HEK293T (cell line): ENCODE measurements at regions not wholly inside any gene's neighbourhood (a gene's known extent, or its start where the extent isn't known, plus 50 kb on each side); places are given as distances from the start of the nearest gene placed in this dataset.

ENCODE experiments used
- CTCF ChIA-PET: fragments of 350-600 bp; formaldehyde crosslinking; extraction: SDS; loops from one replicate; lab custom pipeline; 2021; ENCODE audit warnings: antibody characterized with exemption, inconsistent platforms; lab: Yijun Ruan, JAX
- POLR2A ChIA-PET: fragments of 350-600 bp; formaldehyde crosslinking; extraction: SDS; loops from one replicate; lab custom pipeline; 2020; ENCODE audit warnings: antibody characterized with exemption, inconsistent platforms; lab: Yijun Ruan, JAX
- DNase-seq: peaks from one replicate; pipeline ENCODE4 v3.0.0; 2012; ENCODE audit warnings: mixed read lengths; ENCODE audit errors: extremely low spot score
- ARNT ChIP-seq: fragments of 450-650 bp; IDR thresholded peaks from 2 replicates; pipeline ENCODE4 v1.6.1; 2017; ENCODE audit warnings: mild to moderate bottlenecking
- BHLHE40 ChIP-seq: fragments of 450-650 bp; IDR thresholded peaks from 2 replicates; pipeline ENCODE4 v1.6.1; 2016; ENCODE audit warnings: mild to moderate bottlenecking, moderate library complexity, borderline replicate concordance
- CTBP1 ChIP-seq: fragments of 450-650 bp; IDR thresholded peaks from 2 replicates; pipeline ENCODE4 v1.6.1; 2016; ENCODE audit warnings: borderline replicate concordance
- ELF4 ChIP-seq: fragments of 450-650 bp; IDR thresholded peaks from 2 replicates; pipeline ENCODE4 v1.6.1; 2017; ENCODE audit warnings: antibody characterized with exemption
- FOXA1 ChIP-seq: fragments of 450-650 bp; IDR thresholded peaks from 2 replicates; pipeline ENCODE4 v1.6.1; 2016; ENCODE audit warnings: mild to moderate bottlenecking
- FOXK2 ChIP-seq: fragments of 450-650 bp; IDR thresholded peaks from 2 replicates; pipeline ENCODE4 v1.6.1; 2016; ENCODE audit warnings: mild to moderate bottlenecking
- FOXM1 ChIP-seq: fragments of 450-650 bp; IDR thresholded peaks from 2 replicates; pipeline ENCODE4 v1.6.1; 2017; ENCODE audit warnings: mild to moderate bottlenecking, borderline replicate concordance
- HDGF ChIP-seq: fragments of 450-650 bp; IDR thresholded peaks from 2 replicates; pipeline ENCODE4 v1.6.1; 2017; ENCODE audit warnings: antibody characterized with exemption, borderline replicate concordance
- L3MBTL2 ChIP-seq: fragments of 450-650 bp; conservative IDR thresholded peaks from 2 replicates; pipeline ENCODE4 v1.6.1; 2016; ENCODE audit warnings: mild to moderate bottlenecking
- LEF1 ChIP-seq: fragments of 450-650 bp; IDR thresholded peaks from 2 replicates; pipeline ENCODE4 v1.6.1; 2017; ENCODE audit warnings: mild to moderate bottlenecking, borderline replicate concordance
- NFRKB ChIP-seq: fragments of 450-650 bp; IDR thresholded peaks from 2 replicates; pipeline ENCODE4 v1.6.1; 2016; ENCODE audit warnings: mild to moderate bottlenecking, moderate library complexity
- SP1 ChIP-seq: fragments of 450-650 bp; IDR thresholded peaks from 2 replicates; pipeline ENCODE4 v1.6.1; 2017
- SUZ12 ChIP-seq: fragments of 450-650 bp; IDR thresholded peaks from 2 replicates; pipeline ENCODE4 v1.6.1; 2016; ENCODE audit warnings: mild to moderate bottlenecking
- TARDBP ChIP-seq: fragments of 450-650 bp; IDR thresholded peaks from 2 replicates; pipeline ENCODE4 v1.6.1; 2016
- ZNF384 ChIP-seq: fragments of 450-650 bp; IDR thresholded peaks from 2 replicates; pipeline ENCODE4 v1.6.1; 2016
- TF ChIP-seq, protein P1 (sequence below): fragments of 450-650 bp; IDR thresholded peaks from 2 replicates; pipeline ENCODE4 v1.6.1; 2016

DNA sequence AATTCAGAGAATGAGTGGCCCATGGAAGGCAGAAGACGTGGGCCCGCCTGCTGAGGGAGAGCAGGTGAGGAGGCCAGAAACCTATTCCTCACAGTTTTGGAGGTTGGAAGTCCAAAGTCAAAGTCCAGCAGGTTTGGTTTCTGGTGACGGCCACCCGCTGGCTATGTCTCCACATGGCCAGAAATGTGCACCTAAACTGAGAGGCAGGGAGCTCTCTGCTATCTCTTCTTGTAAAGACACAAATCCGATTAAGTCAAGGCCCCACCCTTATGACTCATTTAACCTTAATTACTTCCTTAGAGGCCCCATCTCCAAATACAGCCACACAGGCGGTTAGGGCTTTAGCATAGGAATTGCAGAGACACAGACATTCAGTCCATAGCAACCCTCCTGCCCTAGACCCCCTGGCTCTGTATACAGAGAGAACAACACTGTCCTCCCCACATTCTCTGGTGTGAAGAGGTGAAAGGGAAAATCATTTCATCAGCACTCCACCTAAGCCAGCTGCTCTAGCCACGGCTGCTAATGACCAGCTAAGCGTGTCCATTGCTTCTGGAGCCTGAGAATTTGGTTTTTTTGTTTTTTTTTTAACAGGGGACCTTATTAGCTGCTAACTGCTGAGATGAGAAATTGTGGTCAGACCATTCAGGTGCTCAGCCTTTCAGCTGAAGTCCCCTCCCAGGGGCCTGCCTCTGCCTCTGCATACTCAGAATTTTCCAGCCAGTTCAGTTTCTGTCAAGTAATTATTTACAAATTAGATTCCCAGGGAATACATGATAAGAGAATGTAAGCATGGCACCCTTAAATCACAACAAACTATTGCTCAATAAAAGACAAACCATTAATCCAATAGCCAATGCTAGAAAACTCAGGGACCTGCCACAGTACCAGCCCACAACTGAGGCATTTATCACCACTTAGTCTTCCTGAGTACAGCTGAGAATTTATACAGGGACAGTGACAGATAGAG lies 368.7 kb upstream of the ID2 start:
- TF ChIP-seq LEF1 (no peak), HDGF (no peak), SP1 (no peak), FOXK2 (no peak), L3MBTL2 (no peak), FOXA1 (no peak), SUZ12 (no peak), ELF4 (no peak), CTBP1 (no peak), NFRKB (no peak), FOXM1 (no peak), BHLHE40 (no peak)
- TF ChIP-seq, protein P1, sequence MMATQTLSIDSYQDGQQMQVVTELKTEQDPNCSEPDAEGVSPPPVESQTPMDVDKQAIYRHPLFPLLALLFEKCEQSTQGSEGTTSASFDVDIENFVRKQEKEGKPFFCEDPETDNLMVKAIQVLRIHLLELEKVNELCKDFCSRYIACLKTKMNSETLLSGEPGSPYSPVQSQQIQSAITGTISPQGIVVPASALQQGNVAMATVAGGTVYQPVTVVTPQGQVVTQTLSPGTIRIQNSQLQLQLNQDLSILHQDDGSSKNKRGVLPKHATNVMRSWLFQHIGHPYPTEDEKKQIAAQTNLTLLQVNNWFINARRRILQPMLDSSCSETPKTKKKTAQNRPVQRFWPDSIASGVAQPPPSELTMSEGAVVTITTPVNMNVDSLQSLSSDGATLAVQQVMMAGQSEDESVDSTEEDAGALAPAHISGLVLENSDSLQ: no peak
- no peak for DNase-seq
- ChIA-PET POLR2A (no interaction called here), CTCF (no interaction called here)

DNA sequence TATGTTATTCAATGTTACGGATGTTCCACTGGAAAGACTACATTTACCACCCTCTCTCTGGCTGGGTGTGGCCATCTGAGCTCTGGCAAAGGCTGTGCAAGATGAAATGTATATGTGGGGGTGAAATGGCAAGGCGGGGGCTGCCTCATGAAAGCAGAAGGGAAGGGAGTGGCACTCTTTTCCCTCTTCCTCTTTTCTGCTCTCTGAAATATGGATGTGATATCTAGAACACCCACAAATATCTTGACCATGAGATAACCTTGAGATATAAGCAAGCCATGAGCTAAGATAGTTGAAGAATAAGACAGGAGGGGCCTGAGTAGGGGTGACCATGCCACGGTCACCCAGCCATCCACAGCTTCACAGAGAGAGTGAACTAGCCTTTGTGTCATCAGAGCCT lies 367.8 kb upstream of the ID2 start:
- TF ChIP-seq FOXM1: no peak
- no peak for DNase-seq
- ChIA-PET CTCF (no interaction called here), POLR2A (no interaction called here)

DNA sequence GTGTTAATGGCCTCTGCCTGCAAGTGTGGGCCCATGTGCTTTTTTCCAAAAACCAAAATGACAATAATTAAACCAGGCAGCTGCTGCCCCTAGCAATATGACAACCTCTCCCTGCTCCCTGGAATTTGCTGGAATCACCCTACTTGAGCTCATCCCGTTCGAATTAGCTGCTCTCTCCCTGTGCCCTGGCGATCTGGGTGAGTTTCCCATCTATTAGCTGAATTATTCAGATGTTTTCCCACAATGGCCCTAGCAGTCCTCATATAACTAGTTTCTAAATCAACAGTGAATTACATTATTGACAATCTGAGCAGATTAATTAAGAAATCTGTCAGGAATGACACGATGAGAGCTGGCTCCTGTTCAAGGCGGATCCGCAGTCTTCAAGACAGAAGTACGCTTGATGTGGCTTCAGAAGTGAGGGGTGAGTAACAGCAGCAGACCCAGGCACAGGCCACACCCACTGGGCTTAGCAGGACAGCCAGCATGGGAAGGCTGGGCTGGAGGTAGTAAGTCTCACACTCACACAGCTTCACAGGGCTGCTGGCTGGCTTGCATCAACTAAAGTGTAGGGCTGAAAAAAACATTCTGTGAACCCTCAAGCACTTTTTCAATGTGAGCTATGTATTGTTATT lies 366.2 kb upstream of the ID2 start:
- ChIA-PET POLR2A (no interaction called here), CTCF (no interaction called here)
- no peak for TF ChIP-seq FOXK2
- no peak for TF ChIP-seq SP1
- TF ChIP-seq ARNT: no peak
- TF ChIP-seq TARDBP: no peak
- no peak for TF ChIP-seq FOXA1
- TF ChIP-seq, protein P1: no peak
- no peak for TF ChIP-seq ELF4
- TF ChIP-seq BHLHE40: no peak
- TF ChIP-seq HDGF: no peak
- no peak for DNase-seq

DNA sequence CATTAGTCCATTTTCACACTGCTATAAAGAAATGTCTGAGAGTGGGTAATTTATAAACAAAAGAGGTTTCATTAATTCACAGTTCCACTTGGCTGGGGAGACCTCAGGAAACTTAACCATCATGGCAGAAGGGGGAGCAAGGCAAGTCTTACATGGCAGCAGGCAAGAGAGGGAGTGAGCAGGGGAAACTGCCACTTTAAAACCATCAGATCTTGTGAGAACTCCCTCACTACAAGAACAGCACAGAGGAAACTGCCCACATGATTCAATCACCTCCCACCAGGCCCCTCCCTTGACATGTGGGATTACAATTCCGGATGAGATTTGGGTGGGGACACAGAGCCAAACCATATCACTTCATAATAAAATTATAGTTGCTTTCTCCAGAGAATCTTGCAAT lies 365.5 kb upstream of the ID2 start:
- POLR2A ChIA-PET: no interaction called here
- TF ChIP-seq HDGF: no peak
- no peak for TF ChIP-seq FOXK2
- no peak for TF ChIP-seq ZNF384
- TF ChIP-seq BHLHE40: no peak
- no peak for TF ChIP-seq CTBP1
- TF ChIP-seq FOXA1: no peak
- no peak for TF ChIP-seq L3MBTL2
- no peak for TF ChIP-seq SP1
- no peak for TF ChIP-seq FOXM1
- TF ChIP-seq NFRKB: no peak
- TF ChIP-seq SUZ12: no peak
- TF ChIP-seq ARNT: no peak
- no peak for TF ChIP-seq TARDBP
- TF ChIP-seq, protein P1: no peak
- no peak for TF ChIP-seq LEF1
- TF ChIP-seq ELF4: no peak
- CTCF ChIA-PET: no interaction called here
- DNase-seq: no peak

DNA sequence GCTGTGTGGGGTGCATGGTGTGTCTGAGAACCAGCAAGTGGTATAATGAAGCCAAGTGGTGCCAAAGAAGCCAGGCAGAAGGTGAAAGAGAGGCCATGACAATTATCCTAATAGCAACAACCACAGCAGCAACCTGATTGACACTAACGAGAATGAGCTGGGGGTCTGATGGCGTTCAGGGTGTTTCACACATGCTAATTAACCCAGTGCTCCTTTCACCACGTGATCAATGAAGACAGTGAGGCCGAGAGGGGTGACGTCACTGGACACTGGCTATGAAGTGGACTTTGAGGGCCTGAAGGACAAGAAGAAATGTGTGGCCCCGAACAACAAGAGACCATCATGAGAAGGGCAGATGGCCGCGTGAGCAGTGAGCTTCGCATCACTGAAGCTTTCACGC lies 364.4 kb upstream of the ID2 start:
- no peak for TF ChIP-seq ELF4
- ChIA-PET CTCF (no interaction called here), POLR2A (interaction anchor here (1.3 kb wide), 1 partner anchor 365 kb away, joined by 3 read pairs; the partner anchor contains the start of gene ID2)
- no peak for DNase-seq

DNA sequence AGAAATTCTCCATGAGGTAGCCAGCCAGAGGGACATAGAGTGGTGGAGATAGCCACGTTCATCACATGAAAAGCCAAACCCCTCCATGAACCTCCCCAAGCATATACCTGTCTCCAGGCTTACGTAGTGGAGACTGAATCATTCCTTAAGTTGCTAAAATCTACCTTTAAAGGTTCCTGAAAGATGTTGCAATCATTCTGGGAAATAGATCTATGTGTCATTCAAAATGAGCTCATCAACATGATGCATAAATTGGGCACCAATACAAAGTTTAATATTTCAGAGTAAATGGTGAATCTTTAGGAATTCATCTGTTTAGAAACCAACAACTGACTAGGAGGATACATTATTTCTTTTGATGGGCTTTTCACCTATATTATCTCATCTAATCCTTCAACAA lies 362.6 kb upstream of the ID2 start:
- ChIA-PET CTCF (no interaction called here), POLR2A (no interaction called here)
- TF ChIP-seq, protein P1: no peak
- no peak for TF ChIP-seq FOXA1
- TF ChIP-seq TARDBP: no peak
- TF ChIP-seq L3MBTL2: no peak
- TF ChIP-seq ELF4: no peak
- no peak for TF ChIP-seq BHLHE40
- TF ChIP-seq SUZ12: no peak
- no peak for DNase-seq
